GM18867 (cell line): ENCODE measurements at regions not wholly inside any gene's neighbourhood (a gene's known extent, or its start where the extent isn't known, plus 50 kb on each side); places are given as distances from the start of the nearest gene placed in this dataset.

Experiments used
- ATAC-seq: cut with Tn5 transposase; IDR thresholded peaks from one replicate; pipeline ENCODE4 v1.9.1; 2021; ENCODE audit warnings: mild to moderate bottlenecking, moderate library complexity; ENCODE audit not compliant: unreplicated experiment

DNA sequence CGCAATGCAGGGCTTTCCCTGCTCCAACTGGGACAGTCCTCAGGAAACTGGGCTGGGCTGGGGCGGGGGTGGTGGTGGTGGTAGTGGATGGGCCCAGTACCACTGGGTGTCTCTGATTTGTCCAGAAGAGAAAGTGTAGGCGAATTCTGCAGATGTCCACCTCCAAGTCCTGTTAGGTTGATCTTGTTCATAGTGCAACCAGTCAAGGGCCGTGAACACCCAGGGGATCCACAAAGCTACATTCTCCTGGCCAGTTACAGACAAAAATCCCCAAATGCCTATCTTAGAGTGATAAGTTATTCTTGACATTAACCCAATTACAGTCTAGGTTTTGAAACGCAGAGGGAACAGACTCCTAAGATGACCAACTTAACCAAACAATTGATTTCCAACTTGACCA lies 97.5 kb upstream of the SHB start:
- ATAC-seq: no peak

DNA sequence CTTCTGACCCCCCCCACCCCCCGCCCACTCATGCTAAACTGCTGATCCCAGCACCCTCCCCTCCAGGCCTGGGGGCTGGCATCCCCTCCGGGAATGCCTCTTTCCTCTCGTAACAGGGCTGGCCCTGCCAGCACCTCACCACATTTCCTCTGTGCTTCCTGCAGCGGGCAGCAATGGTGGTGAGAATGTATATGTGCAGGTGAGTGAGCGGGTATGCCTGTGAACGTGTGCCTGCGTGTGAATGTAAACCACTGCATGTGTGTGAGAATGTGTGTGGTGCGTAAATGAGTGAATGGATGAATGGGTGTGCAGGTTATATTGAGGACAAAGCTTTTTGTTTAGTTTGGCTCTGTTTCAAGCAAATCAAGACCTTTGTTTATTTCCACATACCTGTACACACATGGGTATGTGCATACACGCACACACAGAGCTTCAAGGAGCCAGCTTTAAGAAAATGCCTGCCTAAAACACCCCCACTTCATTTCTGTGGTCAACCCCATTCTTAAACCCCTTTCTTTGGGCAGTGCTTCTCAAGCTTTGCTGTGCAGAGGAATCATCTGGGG lies 95.7 kb upstream of the SHB start:
- ATAC-seq: no peak

- ATAC-seq: no peak
These were observed 94.5 kb upstream of the SHB start for GRCh38 chr9:38163518-38163917.

DNA sequence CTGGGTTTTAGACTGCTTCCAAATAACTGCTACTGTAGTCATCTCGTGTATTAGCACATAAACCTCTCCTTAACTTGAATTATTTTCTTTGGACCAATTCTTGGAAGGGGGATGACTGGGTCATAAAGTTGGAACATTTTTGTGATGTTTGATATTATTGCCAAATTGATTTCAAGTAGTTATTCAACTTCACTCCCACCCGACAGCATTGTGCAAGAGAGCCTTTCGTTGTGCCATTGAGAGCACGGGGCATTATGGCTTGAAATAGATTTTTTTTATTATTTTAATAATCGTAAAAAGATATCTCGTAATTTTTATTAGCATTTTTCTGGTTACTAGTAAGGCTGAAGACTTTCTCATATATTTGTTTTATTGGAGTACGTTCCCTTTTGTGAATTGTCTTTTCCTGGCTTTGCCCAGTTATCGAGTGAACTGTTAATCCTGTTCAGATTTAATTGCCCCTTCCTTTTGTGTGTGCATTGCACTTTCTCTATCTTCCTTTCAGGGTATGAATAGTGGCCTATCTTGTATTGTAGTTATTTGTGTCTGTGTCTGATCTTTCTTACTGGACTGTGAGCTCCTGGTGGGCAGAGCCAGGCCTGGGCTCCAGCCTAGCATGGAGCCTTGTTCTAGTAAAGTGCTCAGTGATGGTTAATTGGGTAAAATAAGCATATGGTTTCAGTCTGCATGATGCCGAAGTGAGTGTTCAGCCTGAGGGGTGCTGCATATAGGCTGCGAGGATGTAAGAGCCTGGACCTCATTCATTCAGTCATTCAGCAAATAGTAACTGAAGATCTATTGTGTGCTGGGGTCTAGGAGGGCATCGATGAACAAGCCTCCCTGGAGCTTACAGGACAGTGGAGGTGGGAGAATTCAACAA lies 93.5 kb upstream of the SHB start:
- no peak for ATAC-seq

DNA sequence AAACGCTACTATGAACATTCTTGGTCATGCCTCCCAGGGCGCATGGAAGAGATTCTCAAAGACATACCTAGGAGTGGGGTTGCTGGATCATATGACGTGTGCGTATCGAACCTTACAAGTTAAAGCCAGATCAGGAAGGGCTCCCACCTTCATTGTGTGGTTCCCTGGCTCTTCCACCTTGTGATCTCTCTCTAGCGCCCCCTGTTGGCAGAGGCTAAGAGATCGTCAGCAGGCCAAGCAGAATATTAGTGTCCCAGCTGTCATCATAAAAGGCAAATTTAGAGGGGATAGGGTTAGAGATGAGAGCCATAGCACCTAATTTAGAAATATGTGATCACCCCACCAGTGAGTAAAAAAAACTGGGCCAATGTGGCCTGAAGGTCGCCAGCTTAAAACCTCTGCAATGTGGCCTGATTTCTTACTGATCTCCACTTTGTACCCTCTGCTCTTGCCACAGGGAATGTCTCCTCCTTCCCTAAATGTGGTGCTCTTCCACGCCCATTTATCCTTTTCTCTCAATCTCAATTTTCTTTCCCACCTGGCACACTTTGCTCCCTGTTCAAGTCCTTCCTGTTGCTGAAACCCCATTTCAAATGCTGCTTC lies 91.7 kb upstream of the SHB start:
- ATAC-seq: peak; percentile 53

DNA sequence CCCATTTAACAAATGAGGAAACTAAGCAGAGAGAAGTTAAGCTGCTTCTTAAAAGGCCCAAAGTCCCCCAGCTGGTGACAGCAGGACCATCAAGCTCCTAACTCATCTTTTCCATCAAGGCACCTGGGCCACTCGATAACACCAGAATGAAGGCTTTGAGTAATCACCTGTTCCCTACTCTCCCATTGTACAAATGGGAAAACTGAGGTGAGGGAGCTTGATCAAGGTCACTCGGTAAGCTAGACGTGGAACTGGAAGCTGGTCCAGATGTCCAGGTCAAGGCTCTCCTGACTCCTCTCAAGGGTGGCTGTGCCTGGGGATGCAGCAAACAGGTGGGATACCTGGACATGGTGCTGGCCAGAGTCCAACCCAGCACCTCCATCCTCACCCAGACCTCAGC lies 90.6 kb upstream of the SHB start:
- no peak for ATAC-seq

DNA sequence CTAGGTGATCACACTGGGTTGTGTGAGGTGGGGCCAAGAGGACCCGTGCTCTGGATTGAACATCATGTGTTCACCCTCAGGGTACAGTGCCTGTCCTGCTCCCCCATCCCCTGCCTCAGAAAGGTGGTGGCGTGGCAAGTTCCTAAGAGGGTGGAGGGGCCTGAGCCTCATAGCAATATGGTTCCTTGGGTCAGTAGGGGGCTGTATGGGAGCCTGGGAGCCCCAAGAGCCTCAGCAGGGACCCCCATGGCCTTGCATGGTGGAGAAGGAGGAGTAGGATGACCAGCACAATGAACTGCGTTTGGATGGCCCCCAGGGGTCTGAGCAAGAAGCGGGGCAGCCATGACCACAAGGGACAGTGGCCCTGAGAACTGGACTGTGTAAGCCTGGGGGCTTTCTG lies 89.6 kb upstream of the SHB start:
- ATAC-seq: no peak

- no peak for ATAC-seq
These were observed 88.7 kb upstream of the SHB start for GRCh38 chr9:38157711-38158110.

- ATAC-seq: no peak
These were observed 85.7 kb upstream of the SHB start for GRCh38 chr9:38154501-38155421.

- ATAC-seq: no peak
These were observed 84.9 kb upstream of the SHB start for GRCh38 chr9:38153910-38154291.

DNA sequence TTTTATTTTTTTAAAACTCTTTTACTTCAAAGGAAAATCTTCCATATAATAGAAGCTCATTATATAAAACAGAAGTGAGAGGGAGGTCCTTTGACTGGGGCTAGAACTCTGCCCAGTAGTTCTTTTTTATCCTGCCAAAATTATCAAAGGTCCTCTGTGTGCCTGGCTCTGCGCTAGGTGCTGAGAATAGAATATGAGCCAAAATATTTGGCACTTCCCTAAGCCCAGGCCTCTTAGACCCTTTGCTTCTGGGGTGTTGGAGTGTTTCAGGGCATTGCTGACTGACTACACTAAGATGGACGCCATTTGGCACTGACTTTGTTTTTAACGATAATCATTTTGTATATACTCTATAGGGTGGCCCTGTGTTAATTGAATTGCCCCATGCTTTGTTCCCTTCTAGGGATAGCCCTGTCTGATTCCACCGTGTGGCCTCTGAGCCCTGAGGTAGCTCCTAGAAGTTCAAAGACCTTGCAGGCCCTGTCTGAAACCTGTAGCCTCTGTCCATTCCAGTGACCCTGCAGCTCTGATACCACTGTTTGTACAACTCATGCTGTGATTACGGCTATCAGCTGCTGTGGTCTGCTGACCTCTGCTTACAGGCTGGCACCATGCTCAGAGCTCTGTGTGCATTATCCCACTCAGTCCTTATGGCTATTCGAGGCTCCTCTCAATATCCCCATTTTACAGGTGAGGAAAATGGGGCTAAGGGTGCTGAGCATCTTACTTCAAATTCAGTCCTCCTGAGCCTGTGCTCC lies 84.3 kb upstream of the SHB start:
- ATAC-seq: no peak

GRCh38 chr9:38149647-38150046 lies 80.6 kb upstream of the SHB start:
- ATAC-seq: no peak

GRCh38 chr9:38146844-38147243 lies 77.8 kb upstream of the SHB start:
- no peak for ATAC-seq

- no peak for ATAC-seq
These were observed 76.6 kb upstream of the SHB start for GRCh38 chr9:38145526-38146053.

DNA sequence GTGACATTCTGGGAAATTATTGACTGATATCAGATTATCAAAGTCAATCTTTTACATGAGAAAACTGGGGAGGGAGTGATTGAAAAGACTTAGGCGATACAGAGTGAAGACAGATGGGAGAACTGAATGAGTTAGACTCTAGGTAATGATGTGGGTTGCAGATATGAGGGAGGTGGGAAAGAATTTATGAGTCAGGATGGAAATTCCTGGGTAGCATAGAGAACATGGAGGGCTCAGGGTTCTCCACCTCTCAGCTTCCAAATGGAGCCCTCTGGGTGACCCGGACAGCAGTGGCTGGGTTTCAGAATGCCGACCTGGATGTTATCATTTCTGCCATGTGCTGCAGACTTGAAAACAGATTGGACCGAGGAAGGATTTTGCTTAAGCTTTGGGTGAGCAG lies 75.4 kb upstream of the SHB start:
- ATAC-seq: no peak

DNA sequence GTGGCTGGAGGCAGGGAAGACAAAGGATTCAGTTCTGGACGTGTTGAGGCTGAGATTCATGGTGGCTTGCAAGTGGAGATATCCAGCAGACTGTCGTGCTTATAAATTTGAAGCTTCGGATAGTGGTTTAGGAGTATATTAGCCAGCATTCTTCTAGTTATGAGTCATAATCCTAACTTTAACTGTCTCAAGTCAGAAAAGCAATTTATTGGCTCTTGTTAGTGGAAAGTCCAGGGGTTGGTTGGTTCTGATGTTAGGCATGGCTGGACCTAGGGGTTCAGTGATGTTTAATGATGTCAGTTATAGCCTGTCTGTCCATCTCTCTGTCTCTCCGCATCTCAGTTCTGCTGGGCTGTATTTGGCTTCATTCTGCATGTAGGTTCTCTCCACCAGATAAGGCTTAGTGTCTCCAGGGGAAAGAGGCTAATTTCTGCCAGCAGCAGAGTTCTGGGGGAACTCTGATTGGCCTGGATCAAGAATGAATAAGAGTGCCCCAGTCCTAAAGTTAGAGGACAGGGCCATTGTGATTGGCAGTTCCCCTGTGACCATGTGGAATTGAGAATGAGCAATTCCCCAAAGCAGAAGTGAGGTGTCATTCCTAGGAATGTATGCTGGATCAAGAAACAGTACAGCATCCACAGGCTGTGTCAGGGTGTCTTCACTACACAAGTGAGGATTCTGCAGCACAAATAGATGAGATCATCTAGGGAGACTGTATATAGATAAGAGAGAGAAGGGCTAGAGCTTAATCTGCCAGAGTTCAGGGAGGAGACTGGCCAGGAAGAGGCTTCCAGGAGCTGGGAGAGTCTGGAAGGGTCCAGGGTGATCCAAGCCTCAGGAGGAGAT lies 72.9 kb upstream of the SHB start:
- ATAC-seq: no peak

DNA sequence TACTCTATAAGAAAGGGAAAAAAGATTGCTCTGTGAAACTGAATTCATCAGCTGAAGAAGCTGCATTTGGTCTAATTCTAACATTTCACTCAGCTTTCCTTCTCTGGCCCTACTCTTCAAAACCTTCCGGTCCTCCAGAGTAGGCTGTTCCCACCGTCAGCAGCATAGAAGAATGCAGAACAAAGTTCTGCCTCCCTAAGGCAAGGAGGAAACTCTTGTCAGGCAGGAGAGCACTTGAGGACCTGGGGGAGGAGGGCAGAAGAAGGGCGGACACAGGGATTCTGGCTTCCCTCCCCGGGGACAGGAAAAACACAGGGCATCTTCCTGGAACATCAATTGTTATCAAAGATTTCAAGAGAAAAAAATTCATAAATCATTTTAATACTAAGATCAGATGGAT lies 69.2 kb upstream of the SHB start:
- ATAC-seq: no peak

DNA sequence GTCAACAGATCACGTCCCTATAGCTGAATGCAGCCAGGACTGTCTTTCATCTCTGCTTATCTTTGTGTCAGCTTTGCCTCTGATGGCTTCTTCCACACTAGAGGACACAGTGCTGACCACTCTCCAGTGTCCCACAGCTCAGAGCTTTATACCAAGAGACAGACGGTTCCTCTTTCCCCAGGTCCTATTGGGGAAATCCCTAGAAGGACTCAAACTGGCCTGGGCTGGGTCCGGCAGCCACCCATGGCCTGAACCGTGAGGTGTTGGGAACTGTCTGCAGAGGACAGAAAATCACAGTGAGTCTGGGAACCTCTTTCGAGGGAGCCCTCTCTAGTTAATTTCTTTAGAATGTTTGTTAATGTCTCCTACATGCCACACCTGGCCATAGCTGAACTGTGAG lies 68.3 kb upstream of the SHB start:
- no peak for ATAC-seq

DNA sequence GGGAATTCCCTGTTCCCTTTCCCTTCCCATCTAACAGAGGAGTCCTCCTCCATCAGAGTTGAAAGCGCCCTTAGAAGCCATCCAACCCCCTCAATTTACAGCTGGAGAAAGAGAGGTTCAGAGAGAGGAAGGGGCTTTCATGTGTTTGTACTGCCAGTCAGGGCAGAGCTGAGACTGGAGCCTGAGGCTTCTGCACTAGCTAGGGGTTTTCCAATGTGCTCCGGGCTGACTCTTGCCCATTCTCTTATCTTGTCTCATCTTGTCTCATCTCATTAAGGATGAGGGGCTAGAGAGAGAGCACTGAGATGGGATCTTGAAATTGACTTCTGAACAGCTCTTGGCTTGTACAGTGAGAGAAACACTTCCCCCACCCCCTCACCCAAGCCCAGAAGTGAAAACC lies 67.4 kb upstream of the SHB start:
- no peak for ATAC-seq
